ENCODE measurements at regions not wholly inside any gene's neighbourhood (a gene's known extent, or its start where the extent isn't known, plus 50 kb on each side); places are given as distances from the start of the nearest gene placed in this dataset.
"Not testable (repeated sequence)": the region's sequence is repeated elsewhere in the genome, so short reads cannot be mapped to it uniquely, and the experiment has no call there.

DNA sequence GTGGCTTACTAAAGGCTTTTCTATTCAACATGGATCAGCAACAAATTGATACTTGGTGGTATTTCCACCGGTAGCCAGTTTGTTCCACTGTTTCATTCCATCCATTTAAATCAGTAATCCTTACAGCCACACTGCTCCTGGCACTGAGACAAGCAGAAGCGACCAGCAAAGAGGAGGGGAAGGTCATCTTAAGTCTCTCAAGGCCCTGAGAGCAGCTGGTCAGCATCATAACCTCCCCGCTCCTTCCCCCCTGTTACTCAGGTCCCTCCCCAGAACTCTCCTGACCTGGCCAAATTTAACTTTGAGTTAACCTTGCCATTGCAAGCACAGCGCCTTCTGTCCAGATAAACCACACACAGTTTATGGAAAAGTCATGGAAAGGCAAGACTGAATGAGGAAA lies 331.3 kb upstream of the KLF3 start:
- Mint-ChIP-seq H3K4me1 (ENCODE audit: low read depth) (peaks cover 60% of the 10 kb centered on the region), H3K9me3 (peaks cover 6% of the 10 kb centered on the region), H3K27me3 (no peaks in the 10 kb centered on the region), H3K27ac (no peak overlapping the region), H3K36me3 (ENCODE audit: low read depth) (peaks cover 1% of the 10 kb centered on the region), H3K4me3 (no peak overlapping the region)
- intact Hi-C loops (cut with micrococcal nuclease) = no loop called here
- CTCF ChIA-PET = no interaction called here
- no peak for DNase-seq
- POLR2A ChIA-PET = no interaction called here
- no peak for ATAC-seq
- TF ChIP-seq, protein P1, sequence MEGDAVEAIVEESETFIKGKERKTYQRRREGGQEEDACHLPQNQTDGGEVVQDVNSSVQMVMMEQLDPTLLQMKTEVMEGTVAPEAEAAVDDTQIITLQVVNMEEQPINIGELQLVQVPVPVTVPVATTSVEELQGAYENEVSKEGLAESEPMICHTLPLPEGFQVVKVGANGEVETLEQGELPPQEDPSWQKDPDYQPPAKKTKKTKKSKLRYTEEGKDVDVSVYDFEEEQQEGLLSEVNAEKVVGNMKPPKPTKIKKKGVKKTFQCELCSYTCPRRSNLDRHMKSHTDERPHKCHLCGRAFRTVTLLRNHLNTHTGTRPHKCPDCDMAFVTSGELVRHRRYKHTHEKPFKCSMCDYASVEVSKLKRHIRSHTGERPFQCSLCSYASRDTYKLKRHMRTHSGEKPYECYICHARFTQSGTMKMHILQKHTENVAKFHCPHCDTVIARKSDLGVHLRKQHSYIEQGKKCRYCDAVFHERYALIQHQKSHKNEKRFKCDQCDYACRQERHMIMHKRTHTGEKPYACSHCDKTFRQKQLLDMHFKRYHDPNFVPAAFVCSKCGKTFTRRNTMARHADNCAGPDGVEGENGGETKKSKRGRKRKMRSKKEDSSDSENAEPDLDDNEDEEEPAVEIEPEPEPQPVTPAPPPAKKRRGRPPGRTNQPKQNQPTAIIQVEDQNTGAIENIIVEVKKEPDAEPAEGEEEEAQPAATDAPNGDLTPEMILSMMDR (IDR thresholded peaks at IDR 0.05) = no peak

DNA sequence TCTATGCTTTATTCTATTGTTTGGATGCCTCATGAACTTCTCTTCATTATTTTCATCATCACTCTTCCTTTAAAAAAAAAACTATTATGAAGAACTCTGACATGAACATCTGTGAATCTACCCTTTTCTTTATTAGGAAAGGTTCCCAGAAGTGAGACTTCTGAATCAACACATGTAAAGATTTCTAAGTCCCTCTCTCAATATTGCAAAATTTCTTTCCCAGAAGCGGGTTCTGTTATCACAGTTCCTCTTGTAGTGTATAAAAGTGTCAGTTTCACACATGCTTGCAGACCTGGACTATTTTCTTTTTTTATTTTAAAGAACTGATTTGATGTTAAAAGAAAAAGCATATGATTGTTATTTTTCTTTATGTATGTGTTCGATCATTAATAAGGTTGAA lies 330.8 kb upstream of the KLF3 start:
- H3K27ac Mint-ChIP-seq = no peak overlapping the region
- POLR2A ChIA-PET = no interaction called here
- peaks cover 11% of the 10 kb centered on the region for H3K9me3 Mint-ChIP-seq
- H3K4me3 Mint-ChIP-seq = no peak overlapping the region
- CTCF ChIA-PET = no interaction called here
- peaks cover 55% of the 10 kb centered on the region for H3K4me1 Mint-ChIP-seq (ENCODE audit: low read depth)
- TF ChIP-seq, protein P1 (IDR thresholded peaks at IDR 0.05) = no peak
- no peak for ATAC-seq
- intact Hi-C loops (cut with micrococcal nuclease) = no loop called here
- peaks cover 7% of the 10 kb centered on the region for H3K36me3 Mint-ChIP-seq (ENCODE audit: low read depth)
- H3K27me3 Mint-ChIP-seq = no peaks in the 10 kb centered on the region
- DNase-seq = no peak

DNA sequence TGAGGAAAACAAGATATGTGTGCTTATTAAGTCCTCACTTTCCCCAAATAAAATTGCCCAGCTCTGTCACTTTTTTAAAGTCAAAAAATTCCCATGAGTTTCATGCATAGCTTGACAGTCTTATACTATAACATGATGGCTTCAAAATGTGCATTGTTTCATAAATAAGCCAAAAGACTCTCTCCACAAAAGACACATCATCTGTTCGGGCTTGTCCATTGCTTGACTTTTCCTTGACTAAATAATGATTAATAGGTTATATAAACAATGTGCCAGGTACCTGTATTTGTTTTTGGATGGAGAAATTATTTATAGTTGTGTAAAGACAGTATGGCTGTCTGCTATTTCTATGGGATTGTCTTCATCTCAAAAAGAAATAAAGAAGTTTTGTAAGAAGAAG lies 329.2 kb upstream of the KLF3 start:
- DNase-seq (no peak), ATAC-seq (no peak)
- Mint-ChIP-seq H3K4me3 (no peak overlapping the region), H3K4me1 (ENCODE audit: low read depth) (peaks cover 39% of the 10 kb centered on the region), H3K27ac (no peak overlapping the region), H3K9me3 (peaks cover 24% of the 10 kb centered on the region), H3K27me3 (no peaks in the 10 kb centered on the region), H3K36me3 (ENCODE audit: low read depth) (peaks cover 18% of the 10 kb centered on the region)
- POLR2A ChIA-PET = interaction anchor here (0.5 to 0.6 kb wide), 2 partner anchors 28 to 70 kb away, joined by 3 read pairs; no protein-coding TSS in a partner anchor
- CTCF ChIA-PET = interaction anchor here (0.9 kb wide), 1 partner anchor 15 kb away, joined by 3 read pairs; no protein-coding TSS in a partner anchor
- intact Hi-C loops (cut with micrococcal nuclease) = no loop called here
- TF ChIP-seq, protein P1 (IDR thresholded peaks at IDR 0.05) = no peak

DNA sequence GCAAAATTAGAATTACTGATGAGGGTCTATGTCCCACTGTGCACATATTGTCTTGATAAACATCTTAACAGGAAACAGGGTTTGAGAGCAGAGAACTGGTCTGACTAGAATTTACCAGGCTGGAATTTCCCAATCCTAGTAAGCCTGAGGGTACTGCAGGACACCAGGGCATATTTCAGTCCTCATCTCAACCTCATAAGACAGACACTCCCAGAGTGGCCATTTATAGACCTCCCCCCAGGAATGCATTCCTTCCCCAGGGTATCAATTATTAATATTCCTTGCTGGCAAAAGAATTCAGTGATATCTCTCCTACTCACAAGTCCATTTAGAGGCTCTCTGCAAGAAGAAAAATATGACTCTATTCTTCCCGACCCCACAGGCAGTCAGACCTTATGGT lies 325.1 kb upstream of the KLF3 start:
- Mint-ChIP-seq H3K36me3 (ENCODE audit: low read depth) (peaks cover 18% of the 10 kb centered on the region), H3K9me3 (peaks cover 26% of the 10 kb centered on the region), H3K4me1 (ENCODE audit: low read depth) (peaks cover 18% of the 10 kb centered on the region)
- ATAC-seq; POLR2A ChIA-PET; H3K4me3 Mint-ChIP-seq; H3K27me3 Mint-ChIP-seq; intact Hi-C loops (cut with micrococcal nuclease); DNase-seq; CTCF ChIA-PET; H3K27ac Mint-ChIP-seq: not testable (repeated sequence)

DNA sequence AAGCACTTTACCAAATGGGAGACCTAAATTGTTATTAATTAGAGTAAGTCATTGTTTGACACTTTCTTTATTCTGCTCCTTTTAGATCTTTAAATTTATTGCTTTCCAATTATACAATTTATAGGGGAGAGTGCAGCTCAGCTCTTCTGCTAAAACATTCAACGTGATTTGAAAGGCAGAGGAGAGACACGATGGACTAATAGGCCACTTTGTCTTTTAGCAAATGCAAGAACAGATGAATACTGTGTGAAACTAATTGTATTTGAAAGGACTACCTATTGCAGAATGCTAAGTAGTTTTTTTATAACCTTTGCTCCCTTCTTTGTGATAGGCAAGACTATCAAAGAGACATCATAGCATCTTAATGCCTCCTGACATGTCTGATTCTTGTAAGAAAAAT lies 320.4 kb upstream of the KLF3 start:
- no peaks in the 10 kb centered on the region for H3K27me3 Mint-ChIP-seq
- peaks cover 26% of the 10 kb centered on the region for H3K9me3 Mint-ChIP-seq
- H3K36me3 Mint-ChIP-seq (ENCODE audit: low read depth) = peaks cover 7% of the 10 kb centered on the region
- H3K27ac Mint-ChIP-seq = no peak overlapping the region
- no peak overlapping the region for H3K4me3 Mint-ChIP-seq
- DNase-seq = no peak
- intact Hi-C loops (cut with micrococcal nuclease) = no loop called here
- ChIA-PET POLR2A (no interaction called here), CTCF (no interaction called here)
- peaks cover 2% of the 10 kb centered on the region for H3K4me1 Mint-ChIP-seq (ENCODE audit: low read depth)
- ATAC-seq = no peak
- TF ChIP-seq, protein P1 (IDR thresholded peaks at IDR 0.05) = no peak

DNA sequence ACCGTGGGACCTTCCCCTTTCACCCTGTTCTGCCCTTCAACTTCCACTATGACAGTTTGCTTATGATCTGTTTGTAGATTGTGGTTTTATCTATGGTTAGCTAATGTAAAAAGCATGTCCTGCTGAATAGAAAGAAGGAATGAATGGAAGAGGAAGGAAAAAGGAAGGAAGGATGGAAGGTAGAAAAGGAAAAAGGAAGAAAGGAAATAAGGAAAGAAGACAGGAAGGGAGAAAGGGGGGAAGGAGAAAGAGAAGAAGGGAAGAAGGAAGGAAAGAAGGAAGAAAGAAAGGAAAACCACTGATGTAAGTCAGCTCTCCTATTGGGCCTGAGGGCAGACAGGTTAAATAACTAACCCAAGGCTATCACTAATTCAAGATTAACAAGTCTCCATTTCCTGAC lies 319.1 kb upstream of the KLF3 start:
- CTCF ChIA-PET = interaction anchor here (1.3 kb wide), 1 partner anchor 23 kb away, joined by 3 read pairs; no protein-coding TSS in a partner anchor
- Mint-ChIP-seq H3K9me3 (peaks cover 15% of the 10 kb centered on the region), H3K4me3 (no peak overlapping the region), H3K36me3 (ENCODE audit: low read depth) (no peaks in the 10 kb centered on the region), H3K27ac (no peak overlapping the region), H3K27me3 (no peaks in the 10 kb centered on the region), H3K4me1 (ENCODE audit: low read depth) (peaks cover 2% of the 10 kb centered on the region)
- DNase-seq (no peak), ATAC-seq (no peak)
- TF ChIP-seq, protein P1 (IDR thresholded peaks at IDR 0.05) = no peak
- intact Hi-C loops (cut with micrococcal nuclease) = no loop called here
- POLR2A ChIA-PET = no interaction called here

Data from activated CD8-positive, alpha-beta T cell treated with anti-CD3 and anti-CD28 coated beads for 36 hours (primary cell).